Endodermal cell (in vitro differentiated cells): ENCODE measurements at regions not wholly inside any gene's neighbourhood (a gene's known extent, or its start where the extent isn't known, plus 50 kb on each side); places are given as distances from the start of the nearest gene placed in this dataset.
A peak's percentile ranks its signal among the peaks of the same experiment; 100 is the strongest.
"Not testable (repeated sequence)": the region's sequence is repeated elsewhere in the genome, so short reads cannot be mapped to it uniquely, and the experiment has no call there.

Source experiments
- DNase-seq: peaks from one replicate; pipeline ENCODE4 v3.0.0-alpha.2; 2017
- H3K27ac ChIP-seq: 2 replicates; pipeline ENCODE4 v1.5.1; 2013; ENCODE audit warnings: mild to moderate bottlenecking, low read depth, low read length, moderate library complexity
- H3K27me3 ChIP-seq: 2 replicates; pipeline ENCODE4 v1.6.1; 2013; ENCODE audit warnings: mild to moderate bottlenecking, low read length, moderate library complexity; ENCODE audit not compliant: insufficient read depth, control insufficient read depth, poor library complexity, severe bottlenecking
- H3K36me3 ChIP-seq: 2 replicates; pipeline ENCODE4 v1.7.0; 2013; ENCODE audit warnings: mild to moderate bottlenecking, low read length, moderate library complexity; ENCODE audit not compliant: control insufficient read depth, insufficient read depth
- H3K4me1 ChIP-seq: one replicate; pipeline ENCODE4 v1.7.0; 2013; ENCODE audit warnings: low read length; ENCODE audit not compliant: control insufficient read depth, insufficient read depth
- H3K4me3 ChIP-seq: 2 replicates; pipeline ENCODE4 v1.5.1; 2013; ENCODE audit warnings: mild to moderate bottlenecking, low read length, moderate library complexity
- H3K9ac ChIP-seq: 2 replicates; pipeline ENCODE4 v1.6.1; 2013; ENCODE audit warnings: mild to moderate bottlenecking, low read length, moderate library complexity; ENCODE audit not compliant: poor library complexity, severe bottlenecking; ENCODE audit errors: extremely low read depth
- H3K9me3 ChIP-seq: 2 replicates; pipeline ENCODE4 v1.6.1; 2013; ENCODE audit warnings: mild to moderate bottlenecking, low read length, moderate library complexity; ENCODE audit not compliant: control insufficient read depth
- H3K27ac Mint-ChIP-seq: 2 replicates; pipeline ENCODE4 v1.8.0; 2020; ENCODE audit warnings: mixed read lengths
- H3K27me3 Mint-ChIP-seq: 2 replicates; pipeline ENCODE4 v1.8.0; 2021; ENCODE audit warnings: mild to moderate bottlenecking, mixed read lengths; ENCODE audit not compliant: insufficient read depth
- H3K36me3 Mint-ChIP-seq: 2 replicates; pipeline ENCODE4 v1.8.0; 2020; ENCODE audit warnings: low read depth, mixed read lengths
- H3K4me1 Mint-ChIP-seq: 2 replicates; pipeline ENCODE4 v1.8.0; 2020; ENCODE audit warnings: mixed read lengths
- H3K4me3 Mint-ChIP-seq: 2 replicates; pipeline ENCODE4 v1.8.0; 2020; ENCODE audit warnings: mild to moderate bottlenecking, moderate library complexity, mixed read lengths
- H3K9me3 Mint-ChIP-seq: 2 replicates; pipeline ENCODE4 v1.8.0; 2020; ENCODE audit warnings: mild to moderate bottlenecking, mixed read lengths
- whole genome bisulfite sequencing, 2 experiments: methylation state at CpG; one replicate each; pipeline versions ENCODE4 v1.1.5 to v1.1.7; 2013; ENCODE audit warnings: missing lambda C conversion rate in 2 of 2, mixed read lengths in 1 of 2; ENCODE audit not compliant: insufficient coverage in 1 of 2, insufficient read length in 1 of 2; 5-methylcytosine and 5-hydroxymethylcytosine counted together
- TF ChIP-seq, protein P1 (sequence below): fragments of 200-600 bp; sonication (generic); conservative IDR thresholded peaks from 2 replicates; pipeline ENCODE4 v1.5.0; 2021; ENCODE audit warnings: antibody characterized with exemption, mild to moderate bottlenecking

DNA sequence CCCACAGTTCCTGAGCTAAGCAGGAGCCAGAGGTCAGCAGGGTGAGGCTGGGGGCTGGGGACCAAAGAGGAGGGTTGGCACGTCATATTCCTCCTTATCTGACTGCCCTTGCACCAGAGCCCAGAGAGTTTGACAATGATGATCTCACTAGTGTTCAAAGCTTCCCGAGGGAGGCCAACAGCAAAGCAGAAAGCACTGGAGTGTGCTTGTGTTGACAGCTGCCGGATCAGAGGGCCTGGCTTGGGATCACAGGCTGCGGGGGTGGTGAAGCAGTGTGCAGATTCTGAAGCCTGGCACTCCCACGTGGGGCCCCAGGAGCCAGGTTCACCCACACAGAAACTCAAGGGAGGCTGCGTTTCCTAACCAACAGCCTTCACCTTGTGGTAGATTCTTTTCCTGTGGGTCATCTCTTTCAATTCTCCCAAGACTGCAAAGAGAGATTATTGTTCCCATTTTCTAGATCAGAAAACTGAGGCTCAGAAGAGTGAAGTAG lies 89.8 kb downstream of the TRIM43 start:
- H3K36me3 Mint-ChIP-seq, H3K36me3 ChIP-seq, H3K9me3 Mint-ChIP-seq, H3K27ac ChIP-seq, H3K27ac Mint-ChIP-seq, H3K9me3 ChIP-seq, DNase-seq, H3K4me1 Mint-ChIP-seq, H3K4me3 ChIP-seq, H3K4me1 ChIP-seq, H3K4me3 Mint-ChIP-seq, H3K27me3 ChIP-seq, H3K9ac ChIP-seq: not testable (repeated sequence)
- H3K27me3 Mint-ChIP-seq, result peaks cover 61% of the 10 kb centered on the region
- 84% methylated on average over 6 of the region's 6 CpGs; no CpG with 5 or more reads in 1 of the 2 experiments for WGBS, 2 experiments

DNA sequence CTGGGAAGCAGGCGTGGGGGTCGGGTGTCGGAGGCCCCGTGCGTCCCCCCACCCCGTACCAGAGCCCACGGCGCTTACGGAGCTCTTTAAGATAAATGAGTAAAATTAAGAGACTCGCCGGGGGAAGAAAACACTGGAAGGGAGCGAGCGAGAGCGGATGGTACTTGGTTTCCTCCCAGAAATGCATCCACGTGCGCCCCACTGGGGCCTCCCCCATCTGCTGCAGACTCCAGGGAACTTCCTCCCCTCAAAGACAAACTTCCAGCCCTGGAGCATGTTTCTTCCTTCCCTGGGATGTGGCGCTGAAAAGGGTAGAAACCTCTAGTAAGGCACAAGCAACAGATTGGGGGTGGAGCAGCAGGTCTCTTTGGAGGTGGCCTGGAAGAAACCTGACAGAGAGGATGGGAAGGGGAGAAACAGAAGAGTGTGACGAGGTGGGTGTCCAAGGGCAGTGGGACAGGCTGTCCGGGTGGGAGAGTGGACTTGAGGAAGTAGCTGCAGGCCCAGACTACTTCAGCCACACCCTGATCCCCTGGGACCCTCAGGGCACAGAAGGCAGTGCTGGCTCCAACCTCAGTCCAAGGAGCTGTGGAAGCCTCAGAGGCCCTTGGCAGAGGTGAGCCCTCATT lies 91.2 kb downstream of the TRIM43 start:
- not testable (repeated sequence) for H3K27ac ChIP-seq, H3K36me3 ChIP-seq, H3K4me1 Mint-ChIP-seq, H3K9me3 ChIP-seq, H3K27me3 ChIP-seq, DNase-seq, H3K4me1 ChIP-seq, H3K27ac Mint-ChIP-seq, H3K9ac ChIP-seq, H3K9me3 Mint-ChIP-seq, H3K36me3 Mint-ChIP-seq
- peak overlapping the region; percentile 73 for H3K4me3 ChIP-seq
- WGBS, 2 experiments, result 32% methylated on average over 18 of the region's 19 CpGs; no CpG with 5 or more reads in 1 of the 2 experiments
- peaks cover 65% of the 10 kb centered on the region for H3K27me3 Mint-ChIP-seq
- H3K4me3 Mint-ChIP-seq, result peak overlapping the region; percentile 63

DNA sequence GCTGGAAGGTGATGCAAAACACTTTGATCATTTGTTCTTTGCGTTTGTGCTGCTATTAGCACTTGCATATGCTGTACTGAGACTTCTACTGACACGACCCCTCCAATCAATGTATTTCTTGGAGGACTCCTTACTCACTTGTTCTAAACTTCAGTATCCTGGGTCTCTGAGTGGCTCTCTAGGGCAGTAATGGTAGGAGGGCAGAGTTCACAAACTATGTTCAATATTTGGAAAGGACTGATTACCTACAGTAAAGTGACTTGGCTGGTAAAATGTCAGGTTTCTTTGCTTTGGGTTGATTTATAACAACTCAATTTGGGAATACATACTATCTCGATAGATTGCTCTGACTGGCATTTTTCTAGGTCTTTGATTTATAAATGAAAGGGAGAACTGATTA lies 93.7 kb downstream of the TRIM43 start:
- H3K27me3 Mint-ChIP-seq, result peaks cover 51% of the 10 kb centered on the region
- no peak overlapping the region for H3K27ac Mint-ChIP-seq
- Histone ChIP-seq H3K27ac (no peak overlapping the region), H3K9ac (no peak overlapping the region), H3K9me3 (no peaks in the 10 kb centered on the region), H3K36me3 (no peaks in the 10 kb centered on the region), H3K27me3 (peaks cover 5% of the 10 kb centered on the region), H3K4me3 (no peak overlapping the region), H3K4me1 (no peaks in the 10 kb centered on the region)
- DNase-seq, result no peak
- H3K36me3 Mint-ChIP-seq, result no peaks in the 10 kb centered on the region
- H3K4me3 Mint-ChIP-seq, result no peak overlapping the region
- 73 to 83% methylated on average over 1 to 2 of the region's 3 CpGs for WGBS, 2 experiments
- H3K9me3 Mint-ChIP-seq, result no peaks in the 10 kb centered on the region
- peaks cover 5% of the 10 kb centered on the region for H3K4me1 Mint-ChIP-seq
- TF ChIP-seq, protein P1, sequence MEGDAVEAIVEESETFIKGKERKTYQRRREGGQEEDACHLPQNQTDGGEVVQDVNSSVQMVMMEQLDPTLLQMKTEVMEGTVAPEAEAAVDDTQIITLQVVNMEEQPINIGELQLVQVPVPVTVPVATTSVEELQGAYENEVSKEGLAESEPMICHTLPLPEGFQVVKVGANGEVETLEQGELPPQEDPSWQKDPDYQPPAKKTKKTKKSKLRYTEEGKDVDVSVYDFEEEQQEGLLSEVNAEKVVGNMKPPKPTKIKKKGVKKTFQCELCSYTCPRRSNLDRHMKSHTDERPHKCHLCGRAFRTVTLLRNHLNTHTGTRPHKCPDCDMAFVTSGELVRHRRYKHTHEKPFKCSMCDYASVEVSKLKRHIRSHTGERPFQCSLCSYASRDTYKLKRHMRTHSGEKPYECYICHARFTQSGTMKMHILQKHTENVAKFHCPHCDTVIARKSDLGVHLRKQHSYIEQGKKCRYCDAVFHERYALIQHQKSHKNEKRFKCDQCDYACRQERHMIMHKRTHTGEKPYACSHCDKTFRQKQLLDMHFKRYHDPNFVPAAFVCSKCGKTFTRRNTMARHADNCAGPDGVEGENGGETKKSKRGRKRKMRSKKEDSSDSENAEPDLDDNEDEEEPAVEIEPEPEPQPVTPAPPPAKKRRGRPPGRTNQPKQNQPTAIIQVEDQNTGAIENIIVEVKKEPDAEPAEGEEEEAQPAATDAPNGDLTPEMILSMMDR, result no peak

DNA sequence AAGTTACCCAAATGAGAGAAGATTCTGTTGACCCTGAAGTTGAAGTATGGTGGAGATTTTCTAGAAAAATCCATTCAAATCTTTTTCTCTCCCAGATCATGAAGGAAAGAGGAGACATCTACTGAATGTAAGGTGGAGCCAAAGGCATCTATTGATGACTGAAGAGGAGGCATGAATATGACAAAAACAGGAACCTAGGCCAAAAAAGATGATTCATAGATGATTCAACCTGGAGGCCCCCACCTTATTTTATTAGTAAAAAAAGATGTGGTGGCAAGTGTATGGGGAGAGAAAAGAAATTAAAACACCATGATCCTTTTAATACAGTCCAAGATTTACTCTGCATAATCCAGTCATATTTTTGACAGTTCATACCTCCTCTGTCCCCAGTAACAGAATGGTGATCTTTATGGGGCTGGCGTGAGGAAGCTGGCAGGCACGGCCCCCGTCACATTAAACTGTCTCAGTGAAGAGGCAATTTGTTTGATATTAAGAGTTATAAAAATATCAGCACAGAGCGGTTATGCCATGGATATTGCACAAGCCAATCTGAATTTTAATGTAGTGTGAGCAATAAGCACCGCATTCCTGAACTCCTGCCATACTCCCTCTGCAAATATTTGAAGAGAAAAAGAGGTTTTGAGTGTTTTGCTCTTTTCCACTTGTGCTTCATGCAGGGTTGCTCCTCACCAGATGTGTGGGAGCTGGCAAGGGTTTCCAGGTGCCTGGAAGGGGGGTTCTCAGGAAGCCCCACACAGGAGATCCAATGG lies 94.4 kb downstream of the TRIM43 start:
- not testable (repeated sequence) for H3K36me3 ChIP-seq, H3K4me3 Mint-ChIP-seq, H3K27me3 ChIP-seq, H3K27ac Mint-ChIP-seq, H3K36me3 Mint-ChIP-seq, H3K4me3 ChIP-seq, H3K9ac ChIP-seq, H3K9me3 Mint-ChIP-seq, H3K4me1 Mint-ChIP-seq, H3K9me3 ChIP-seq, H3K4me1 ChIP-seq, H3K27ac ChIP-seq, DNase-seq
- peaks cover 43% of the 10 kb centered on the region for H3K27me3 Mint-ChIP-seq
- WGBS, 2 experiments, result 86 to 92% methylated on average over 4 to 5 of the region's 5 CpGs

DNA sequence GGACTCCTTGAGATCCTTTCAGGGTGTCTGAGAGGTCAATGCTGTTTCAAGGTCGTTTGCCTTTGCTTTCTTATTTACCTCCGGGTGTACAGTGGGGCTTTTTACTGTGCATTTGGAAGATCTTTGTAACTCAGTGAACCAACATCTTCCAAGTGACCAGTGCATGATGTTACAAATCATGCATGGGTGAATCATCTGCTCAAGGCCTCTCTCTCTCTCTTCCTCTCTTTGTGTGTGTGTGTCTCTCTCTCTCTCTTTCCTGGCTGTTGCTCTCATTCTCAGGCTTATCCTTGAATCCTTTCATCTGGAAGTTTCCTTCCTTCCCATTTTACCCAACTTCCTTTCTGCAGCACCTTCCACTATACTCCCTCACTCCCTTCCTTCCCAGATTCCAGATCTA lies 96.1 kb downstream of the TRIM43 start:
- WGBS, 2 experiments, result 67 to 80% methylated on average over 1 of the region's 2 CpGs
- not testable (repeated sequence) for DNase-seq, H3K27ac ChIP-seq, H3K36me3 Mint-ChIP-seq, H3K9me3 Mint-ChIP-seq, H3K9ac ChIP-seq, H3K4me1 Mint-ChIP-seq, H3K36me3 ChIP-seq, H3K27me3 ChIP-seq, H3K4me1 ChIP-seq, H3K4me3 ChIP-seq, H3K27ac Mint-ChIP-seq, H3K4me3 Mint-ChIP-seq, H3K9me3 ChIP-seq
- peaks cover 32% of the 10 kb centered on the region for H3K27me3 Mint-ChIP-seq

DNA sequence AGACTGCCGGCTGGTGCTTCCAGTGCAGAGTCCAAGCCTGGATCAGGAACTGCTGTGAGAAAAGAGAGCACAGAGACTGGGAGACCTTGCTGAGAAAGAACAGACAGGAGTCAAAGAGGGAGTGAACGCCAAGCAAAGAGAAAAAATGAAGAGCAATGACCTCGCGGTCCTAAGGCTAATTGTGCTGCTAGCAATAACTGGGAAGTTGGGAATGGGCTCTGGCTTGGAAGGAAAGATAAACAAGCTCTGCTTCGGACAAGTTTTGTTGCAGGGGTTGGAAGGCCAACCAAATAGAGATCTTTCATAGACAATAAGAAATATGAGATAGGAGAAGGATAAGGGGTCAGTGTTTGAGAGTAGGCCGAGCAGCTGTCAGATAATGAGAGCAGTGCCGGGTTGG lies 99.4 kb downstream of the TRIM43 start:
- not testable (repeated sequence) for H3K9me3 Mint-ChIP-seq, H3K4me1 Mint-ChIP-seq, H3K9ac ChIP-seq, H3K27me3 ChIP-seq, H3K36me3 Mint-ChIP-seq, H3K36me3 ChIP-seq, H3K4me1 ChIP-seq, H3K4me3 Mint-ChIP-seq, DNase-seq, H3K4me3 ChIP-seq, H3K9me3 ChIP-seq, H3K27ac Mint-ChIP-seq, H3K27ac ChIP-seq
- WGBS, 2 experiments, result 88 to 89% methylated on average over 7 of the region's 7 CpGs
- peaks cover 42% of the 10 kb centered on the region for H3K27me3 Mint-ChIP-seq
